SU-DHL-6 (cell line): ENCODE measurements at regions not wholly inside any gene's neighbourhood (a gene's known extent, or its start where the extent isn't known, plus 50 kb on each side); places are given as distances from the start of the nearest gene placed in this dataset.

Experiments used
- EZH2phosphoT487 ChIP-seq: fragments of 200-600 bp; sonication (generic), shearing (Covaris generic); conservative IDR thresholded peaks from 2 replicates; pipeline ENCODE4 v1.6.1; 2018; ENCODE audit warnings: mild to moderate bottlenecking, antibody characterized with exemption, low read length, moderate library complexity, mixed read lengths
- TF ChIP-seq, protein P1 (sequence below): fragments of 200-600 bp; sonication (generic); IDR thresholded peaks from one replicate; pipeline ENCODE4 v1.5.1; 2017; ENCODE audit warnings: antibody characterized with exemption, mild to moderate bottlenecking, low read length, moderate library complexity; ENCODE audit not compliant: insufficient read depth, poor library complexity, severe bottlenecking

DNA sequence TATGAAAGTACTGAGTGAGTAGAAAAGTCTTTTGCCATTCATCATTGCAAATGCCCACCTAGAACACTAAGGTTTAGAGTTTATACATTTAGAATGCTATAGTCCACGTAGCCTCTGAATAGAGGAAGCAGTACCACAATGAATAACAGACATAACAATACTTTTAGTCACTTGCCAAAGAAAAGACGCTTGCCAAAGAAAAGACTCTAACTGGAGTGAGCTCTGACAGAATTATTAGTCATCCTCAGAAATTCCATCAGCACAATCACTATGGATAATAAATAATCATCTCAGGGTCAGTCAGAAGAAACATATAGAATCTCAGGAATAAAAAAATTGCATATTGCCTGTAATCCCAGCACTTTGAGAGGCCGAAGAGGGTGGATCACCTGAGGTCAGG is 168.5 kb upstream of the TARS1 start:
- TF ChIP-seq, protein P1, sequence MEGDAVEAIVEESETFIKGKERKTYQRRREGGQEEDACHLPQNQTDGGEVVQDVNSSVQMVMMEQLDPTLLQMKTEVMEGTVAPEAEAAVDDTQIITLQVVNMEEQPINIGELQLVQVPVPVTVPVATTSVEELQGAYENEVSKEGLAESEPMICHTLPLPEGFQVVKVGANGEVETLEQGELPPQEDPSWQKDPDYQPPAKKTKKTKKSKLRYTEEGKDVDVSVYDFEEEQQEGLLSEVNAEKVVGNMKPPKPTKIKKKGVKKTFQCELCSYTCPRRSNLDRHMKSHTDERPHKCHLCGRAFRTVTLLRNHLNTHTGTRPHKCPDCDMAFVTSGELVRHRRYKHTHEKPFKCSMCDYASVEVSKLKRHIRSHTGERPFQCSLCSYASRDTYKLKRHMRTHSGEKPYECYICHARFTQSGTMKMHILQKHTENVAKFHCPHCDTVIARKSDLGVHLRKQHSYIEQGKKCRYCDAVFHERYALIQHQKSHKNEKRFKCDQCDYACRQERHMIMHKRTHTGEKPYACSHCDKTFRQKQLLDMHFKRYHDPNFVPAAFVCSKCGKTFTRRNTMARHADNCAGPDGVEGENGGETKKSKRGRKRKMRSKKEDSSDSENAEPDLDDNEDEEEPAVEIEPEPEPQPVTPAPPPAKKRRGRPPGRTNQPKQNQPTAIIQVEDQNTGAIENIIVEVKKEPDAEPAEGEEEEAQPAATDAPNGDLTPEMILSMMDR: no peak
- no peak for TF ChIP-seq EZH2phosphoT487
